Endothelial cell of umbilical vein (primary cell): ENCODE measurements at regions not wholly inside any gene's neighbourhood (a gene's known extent, or its start where the extent isn't known, plus 50 kb on each side); places are given as distances from the start of the nearest gene placed in this dataset.

Source experiments
- BruUV-seq: library from RNA; stranded (reverse); fragments of 400-500 nt; replicated peaks from 2 replicates; lab custom pipeline; 2021; lab: Mats Ljungman, UMichigan
- CTCF ChIA-PET: fragments of 300-600, 350-600 bp; sonication (Branson Sonifier 250); formaldehyde crosslinking; loops from one replicate; lab custom pipeline; 2021; ENCODE audit warnings: antibody characterized with exemption, inconsistent platforms; lab: Charles Lee
- POLR2A ChIA-PET: fragments of 300-600, 350-600 bp; sonication (Branson Sonifier 250); formaldehyde crosslinking; loops from one replicate; lab custom pipeline; 2021; ENCODE audit warnings: antibody characterized with exemption, inconsistent platforms; lab: Charles Lee
- DNase-seq: peaks from one replicate; pipeline ENCODE4 v3.0.0-alpha.2; 2011; ENCODE audit warnings: low read depth, low spot score
- FAIRE-seq: peaks from 2 replicates; lab custom pipeline; 2011; peaks lifted over from hg19 to GRCh38; lab: Jason Lieb, UNC
- H2AFZ ChIP-seq: 2 replicates; pipeline ENCODE4 v1.6.0; 2012; ENCODE audit warnings: low read depth, low read length, control low read depth, inconsistent platforms
- H3K27ac ChIP-seq: 2 replicates; pipeline ENCODE4 v1.5.1; 2011; ENCODE audit warnings: low read depth, mild to moderate bottlenecking, control low read depth, low read length, moderate library complexity; ENCODE audit not compliant: insufficient read depth
- H3K27me3 ChIP-seq, 2 experiments: 2 replicates each; pipeline versions ENCODE4 v1.6.0 to v1.6.1; 2011; ENCODE audit warnings: low read length in 2 of 2, mixed read lengths in 1 of 2; ENCODE audit not compliant: control insufficient read depth in 2 of 2, insufficient read depth in 2 of 2
- H3K36me3 ChIP-seq, 2 experiments: 2 replicates in 1 of 2; 3 replicates in 1 of 2; pipeline ENCODE4 v1.5.1; 2011; ENCODE audit warnings: low read length in 2 of 2, mild to moderate bottlenecking in 1 of 2, moderate library complexity in 1 of 2; ENCODE audit not compliant: control insufficient read depth in 2 of 2, insufficient read depth in 2 of 2; ENCODE audit errors: extremely low read depth in 1 of 2
- H3K4me1 ChIP-seq: 3 replicates; pipeline ENCODE4 v1.5.1; 2011; ENCODE audit warnings: mild to moderate bottlenecking, low read length; ENCODE audit not compliant: control insufficient read depth, insufficient read depth; ENCODE audit errors: extremely low read depth
- H3K4me2 ChIP-seq: 2 replicates; pipeline ENCODE4 v1.6.1; 2011; ENCODE audit warnings: low read length, control low read depth, mixed read lengths; ENCODE audit not compliant: insufficient read depth
- H3K4me3 ChIP-seq, 3 experiments: fragments of 200-600 bp in 1 of 3; sonication (generic), shearing (Covaris generic) in 1 of 3; replicated peaks in 1 of 3; 2 replicates each; pipeline ENCODE4 v1.5.1; 2011 to 2016; ENCODE audit warnings: control low read depth in 3 of 3, low read length in 3 of 3, mild to moderate bottlenecking in 2 of 3, inconsistent platforms in 1 of 3, low read depth in 1 of 3, moderate library complexity in 1 of 3; ENCODE audit not compliant: insufficient read depth in 1 of 3
- H3K79me2 ChIP-seq: 2 replicates; pipeline ENCODE4 v1.6.0; 2012; ENCODE audit warnings: low read length, inconsistent platforms; ENCODE audit not compliant: control insufficient read depth, insufficient read depth
- H3K9ac ChIP-seq: replicated peaks from 2 replicates; pipeline ENCODE3; 2011; ENCODE audit warnings: low read length, control low read depth; ENCODE audit not compliant: insufficient read depth; ENCODE audit errors: extremely low read depth
- H3K9me1 ChIP-seq: replicated peaks from 3 replicates; pipeline ENCODE4 v1.6.0; 2011; ENCODE audit warnings: mild to moderate bottlenecking, low read length; ENCODE audit not compliant: control insufficient read depth, insufficient read depth; ENCODE audit errors: extremely low read depth
- H3K9me3 ChIP-seq: replicated peaks from 2 replicates; pipeline ENCODE4 v1.5.1; 2012; ENCODE audit warnings: low read length, inconsistent platforms; ENCODE audit not compliant: control insufficient read depth, insufficient read depth
- H4K20me1 ChIP-seq: replicated peaks from 2 replicates; pipeline ENCODE3; 2011; ENCODE audit warnings: mild to moderate bottlenecking, low read length; ENCODE audit not compliant: control insufficient read depth, insufficient read depth; ENCODE audit errors: extremely low read depth
- EZH2 ChIP-seq: IDR thresholded peaks from 2 replicates; pipeline ENCODE4 v1.6.1; 2012; ENCODE audit warnings: borderline replicate concordance, low read depth, mild to moderate bottlenecking, moderate library complexity, low read length, inconsistent platforms; ENCODE audit not compliant: severe bottlenecking
- FOS ChIP-seq: IDR thresholded peaks from 2 replicates; pipeline ENCODE4 v1.6.1; 2011; ENCODE audit warnings: mild to moderate bottlenecking, low read length, moderate library complexity, borderline replicate concordance; ENCODE audit not compliant: insufficient read depth
- GATA2 ChIP-seq: IDR thresholded peaks from 2 replicates; pipeline ENCODE4 v1.7.0; 2011; ENCODE audit warnings: low read depth, mild to moderate bottlenecking, moderate library complexity, mixed read lengths, low read length; ENCODE audit not compliant: insufficient read length, insufficient read depth
- JUN ChIP-seq: IDR thresholded peaks from 2 replicates; pipeline ENCODE4 v1.6.1; 2011; ENCODE audit warnings: borderline replicate concordance, low read depth; ENCODE audit not compliant: insufficient read length, insufficient read depth
- MYC ChIP-seq: IDR thresholded peaks from one replicate; pipeline ENCODE4 v1.6.1; 2011; ENCODE audit warnings: mild to moderate bottlenecking, low read depth, low read length
- dilution Hi-C: fragments of 300-500 bp; cut with MboI; formaldehyde crosslinking; loops from one replicate; pipeline ENCODE4 v1.15.0; 2019; ENCODE audit warnings: low sequenced_read_pairs; ENCODE audit not compliant: extremely low pct_ligation_motif_present
- intact Hi-C: fragments of 100-400 bp; cut with micrococcal nuclease; formaldehyde crosslinking; loops from one replicate; pipeline ENCODE4 v1.10.0; 2022
- TF ChIP-seq, protein P1 (sequence below), 2 donors: IDR thresholded peaks; 1 replicate in 1 of 2; 2 replicates in 1 of 2; pipeline ENCODE4 v1.5.1; 2011; ENCODE audit warnings: low read length in 2 of 2, mild to moderate bottlenecking in 2 of 2, moderate library complexity in 2 of 2, control low read depth in 1 of 2, inconsistent platforms in 1 of 2, low read depth in 1 of 2; ENCODE audit not compliant: insufficient read depth in 1 of 2; ENCODE audit errors: extremely low read depth in 1 of 2
- TF ChIP-seq, protein P2 (sequence below): IDR thresholded peaks from 2 replicates; pipeline ENCODE4 v1.6.1; 2011; ENCODE audit not compliant: insufficient read depth, insufficient read length

DNA sequence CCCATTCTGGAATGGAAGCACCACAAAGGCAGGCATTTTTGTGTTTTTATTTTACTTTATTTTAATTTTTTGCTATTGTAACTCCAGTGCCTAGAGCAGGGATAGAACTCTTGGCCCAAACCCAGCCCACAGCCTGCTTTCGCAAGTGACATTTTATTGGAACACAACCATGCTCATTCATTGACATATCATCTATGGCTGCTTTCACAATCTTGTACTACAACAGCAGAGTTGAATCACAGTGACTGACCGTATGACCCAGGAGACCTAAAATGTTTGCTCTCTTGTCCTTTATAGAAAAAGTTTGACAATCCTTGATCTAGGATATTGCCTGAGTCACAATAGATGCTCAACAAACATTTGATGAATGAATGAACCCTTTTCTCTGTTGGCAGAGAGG lies 83.9 kb upstream of the ATP1A1 start:
- Histone ChIP-seq H3K27ac (no peak overlapping the region), H3K4me2 (no peak overlapping the region), H3K36me3 (no peaks in the 10 kb centered on the region), H3K79me2 (no peaks in the 10 kb centered on the region), H3K4me3 (no peak overlapping the region), H4K20me1 (no peaks in the 10 kb centered on the region), H3K9ac (no peak overlapping the region), H3K9me3 (no peaks in the 10 kb centered on the region), H3K27me3 (peaks cover 8 to 10% of the 10 kb centered on the region in 2 experiments), H2AFZ (no peak overlapping the region), H3K9me1 (no peaks in the 10 kb centered on the region), H3K4me1 (no peaks in the 10 kb centered on the region)
- TF ChIP-seq FOS, result no peak
- ChIA-PET POLR2A (no interaction called here), CTCF (no interaction called here)
- intact Hi-C loops, result no loop called here
- BruUV-seq, result no TSS peak
- no peak for DNase-seq
- dilution Hi-C loops, result no loop called here
- FAIRE-seq, result no peak

DNA sequence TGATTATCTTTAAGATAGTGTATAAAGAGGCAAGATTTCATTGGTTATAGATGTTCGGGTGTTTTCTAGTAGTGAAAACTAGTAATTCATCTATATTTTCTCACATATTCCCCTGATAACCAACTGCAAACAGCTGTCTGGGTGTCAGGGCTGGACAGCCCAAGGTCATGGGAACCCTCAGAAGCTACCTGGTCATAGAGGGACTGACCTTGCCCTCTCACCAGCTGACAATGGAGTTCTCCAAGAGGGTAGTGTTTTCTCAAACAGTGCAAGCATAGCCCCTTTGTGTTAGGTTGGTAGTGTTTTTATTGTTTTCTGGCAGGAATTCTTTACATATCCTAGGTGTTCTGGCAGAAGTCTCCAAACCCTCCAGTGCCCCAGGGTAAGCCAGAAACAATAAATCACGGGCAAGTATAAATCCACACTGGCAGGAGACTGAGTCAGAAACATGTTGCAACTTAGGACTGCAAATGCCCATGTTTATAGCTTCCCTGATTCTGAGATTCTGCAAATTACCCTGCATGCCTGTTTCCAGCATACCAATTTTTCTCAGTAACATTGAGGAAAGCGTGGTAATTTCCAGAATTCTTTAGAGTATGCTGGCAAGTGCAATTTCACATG lies 82.8 kb upstream of the ATP1A1 start:
- ChIA-PET CTCF (no interaction called here), POLR2A (no interaction called here)
- TF ChIP-seq FOS (no peak), GATA2 (no peak), EZH2 (no peak), MYC (no peak), JUN (no peak)
- TF ChIP-seq, protein P1, sequence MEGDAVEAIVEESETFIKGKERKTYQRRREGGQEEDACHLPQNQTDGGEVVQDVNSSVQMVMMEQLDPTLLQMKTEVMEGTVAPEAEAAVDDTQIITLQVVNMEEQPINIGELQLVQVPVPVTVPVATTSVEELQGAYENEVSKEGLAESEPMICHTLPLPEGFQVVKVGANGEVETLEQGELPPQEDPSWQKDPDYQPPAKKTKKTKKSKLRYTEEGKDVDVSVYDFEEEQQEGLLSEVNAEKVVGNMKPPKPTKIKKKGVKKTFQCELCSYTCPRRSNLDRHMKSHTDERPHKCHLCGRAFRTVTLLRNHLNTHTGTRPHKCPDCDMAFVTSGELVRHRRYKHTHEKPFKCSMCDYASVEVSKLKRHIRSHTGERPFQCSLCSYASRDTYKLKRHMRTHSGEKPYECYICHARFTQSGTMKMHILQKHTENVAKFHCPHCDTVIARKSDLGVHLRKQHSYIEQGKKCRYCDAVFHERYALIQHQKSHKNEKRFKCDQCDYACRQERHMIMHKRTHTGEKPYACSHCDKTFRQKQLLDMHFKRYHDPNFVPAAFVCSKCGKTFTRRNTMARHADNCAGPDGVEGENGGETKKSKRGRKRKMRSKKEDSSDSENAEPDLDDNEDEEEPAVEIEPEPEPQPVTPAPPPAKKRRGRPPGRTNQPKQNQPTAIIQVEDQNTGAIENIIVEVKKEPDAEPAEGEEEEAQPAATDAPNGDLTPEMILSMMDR (IDR thresholded peaks at IDR 0.05; ENCODE audit: extremely low read depth in 1 of 2, insufficient read depth in 1 of 2, low read depth in 1 of 2, low read length in 2 of 2), result no peak
- TF ChIP-seq, protein P2, sequence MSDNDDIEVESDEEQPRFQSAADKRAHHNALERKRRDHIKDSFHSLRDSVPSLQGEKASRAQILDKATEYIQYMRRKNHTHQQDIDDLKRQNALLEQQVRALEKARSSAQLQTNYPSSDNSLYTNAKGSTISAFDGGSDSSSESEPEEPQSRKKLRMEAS, result no peak
- no peak overlapping the region for H3K9ac ChIP-seq
- no peak for DNase-seq
- no peaks in the 10 kb centered on the region for H3K79me2 ChIP-seq
- no peaks in the 10 kb centered on the region for H4K20me1 ChIP-seq
- BruUV-seq, result no TSS peak
- peaks cover 7 to 10% of the 10 kb centered on the region in 2 experiments for H3K27me3 ChIP-seq
- H3K9me3 ChIP-seq, result no peaks in the 10 kb centered on the region
- H3K4me3 ChIP-seq, result no peak overlapping the region
- H3K4me1 ChIP-seq, result no peaks in the 10 kb centered on the region
- no peak overlapping the region for H3K27ac ChIP-seq
- H3K4me2 ChIP-seq, result no peak overlapping the region
- intact Hi-C loops, result no loop called here
- no peak for FAIRE-seq
- dilution Hi-C loops, result no loop called here
- no peaks in the 10 kb centered on the region for H3K9me1 ChIP-seq
- no peak overlapping the region for H2AFZ ChIP-seq
- no peaks in the 10 kb centered on the region for H3K36me3 ChIP-seq
